ENCODE measurements at regions not wholly inside any gene's neighbourhood (a gene's known extent, or its start where the extent isn't known, plus 50 kb on each side); places are given as distances from the start of the nearest gene placed in this dataset.

- no peaks in the 10 kb centered on the region for H3K36me3 ChIP-seq (ENCODE audit: control insufficient read depth, low read length)
- H3K4me2 ChIP-seq (ENCODE audit: low read length) = no peak overlapping the region
- H3K9me3 ChIP-seq (ENCODE audit: control insufficient read depth, insufficient read depth, low read length) = no peaks in the 10 kb centered on the region
- no peaks in the 10 kb centered on the region for H3K4me1 ChIP-seq (ENCODE audit: control insufficient read depth, low read length)
- no peaks in the 10 kb centered on the region for H3K79me2 ChIP-seq (ENCODE audit: control insufficient read depth, low read length)
- H3K9me2 ChIP-seq (replicated peaks; ENCODE audit: control insufficient read depth, low read length) = no peaks in the 10 kb centered on the region
- H3K27me3 ChIP-seq (ENCODE audit: control insufficient read depth, low read length) = no peaks in the 10 kb centered on the region
- no peaks in the 10 kb centered on the region for H4K20me1 ChIP-seq (ENCODE audit: control insufficient read depth, insufficient read depth, low read depth, low read length)
- no peak overlapping the region for H3K27ac ChIP-seq (ENCODE audit: low read depth, low read length)
- H3F3A ChIP-seq (ENCODE audit: control insufficient read depth, insufficient read depth) = no peaks in the 10 kb centered on the region
- no peak for TF ChIP-seq CTCF (IDR thresholded peaks at IDR 0.05; ENCODE audit: low read depth, low read length, poor library complexity, severe bottlenecking)
- TF ChIP-seq EZH2phosphoT487 (IDR thresholded peaks at IDR 0.05; ENCODE audit: borderline replicate concordance, low read length) = no peak
- no peak overlapping the region for H3K4me3 ChIP-seq (ENCODE audit: low read length)
Measured at GRCh38 chr20:51934301-51935002, 132.1 kb upstream of the SALL4 start.

GRCh38 chr20:51931371-51931781 lies 129.1 kb upstream of the SALL4 start:
- Histone ChIP-seq H4K20me1 (ENCODE audit: control insufficient read depth, insufficient read depth, low read depth, low read length) (no peaks in the 10 kb centered on the region), H3K27me3 (ENCODE audit: control insufficient read depth, low read length) (no peaks in the 10 kb centered on the region), H3F3A (ENCODE audit: control insufficient read depth, insufficient read depth) (no peaks in the 10 kb centered on the region), H3K27ac (ENCODE audit: low read depth, low read length) (no peak overlapping the region), H3K36me3 (ENCODE audit: control insufficient read depth, low read length) (no peaks in the 10 kb centered on the region), H3K79me2 (ENCODE audit: control insufficient read depth, low read length) (no peaks in the 10 kb centered on the region), H3K9me2 (replicated peaks; ENCODE audit: control insufficient read depth, low read length) (no peaks in the 10 kb centered on the region), H3K4me2 (ENCODE audit: low read length) (no peak overlapping the region), H3K4me3 (ENCODE audit: low read length) (no peak overlapping the region), H3K9me3 (ENCODE audit: control insufficient read depth, insufficient read depth, low read length) (no peaks in the 10 kb centered on the region), H3K4me1 (ENCODE audit: control insufficient read depth, low read length) (peaks cover 6% of the 10 kb centered on the region; the same call in 1 of the 2 replicates)
- TF ChIP-seq CTCF (IDR thresholded peaks at IDR 0.05; ENCODE audit: low read depth, low read length, poor library complexity, severe bottlenecking) = no peak
- no peak for TF ChIP-seq EZH2phosphoT487 (IDR thresholded peaks at IDR 0.05; ENCODE audit: borderline replicate concordance, low read length)

- Histone ChIP-seq H3K4me2 (ENCODE audit: low read length) (no peak overlapping the region), H3K27ac (ENCODE audit: low read depth, low read length) (no peak overlapping the region), H4K20me1 (ENCODE audit: control insufficient read depth, insufficient read depth, low read depth, low read length) (no peaks in the 10 kb centered on the region), H3K9me3 (ENCODE audit: control insufficient read depth, insufficient read depth, low read length) (no peaks in the 10 kb centered on the region), H3K27me3 (ENCODE audit: control insufficient read depth, low read length) (no peaks in the 10 kb centered on the region), H3F3A (ENCODE audit: control insufficient read depth, insufficient read depth) (no peaks in the 10 kb centered on the region), H3K4me3 (ENCODE audit: low read length) (no peak overlapping the region), H3K36me3 (ENCODE audit: control insufficient read depth, low read length) (no peaks in the 10 kb centered on the region), H3K79me2 (ENCODE audit: control insufficient read depth, low read length) (no peaks in the 10 kb centered on the region), H3K9me2 (replicated peaks; ENCODE audit: control insufficient read depth, low read length) (no peaks in the 10 kb centered on the region), H3K4me1 (ENCODE audit: control insufficient read depth, low read length) (peaks cover 6% of the 10 kb centered on the region; the same call in 1 of the 2 replicates)
- no peak for TF ChIP-seq CTCF (IDR thresholded peaks at IDR 0.05; ENCODE audit: low read depth, low read length, poor library complexity, severe bottlenecking)
- no peak for TF ChIP-seq EZH2phosphoT487 (IDR thresholded peaks at IDR 0.05; ENCODE audit: borderline replicate concordance, low read length)
Measured at GRCh38 chr20:51930775-51931174, 128.5 kb upstream of the SALL4 start.
